ENCODE measurements at regions not wholly inside any gene's neighbourhood (a gene's known extent, or its start where the extent isn't known, plus 50 kb on each side); places are given as distances from the start of the nearest gene placed in this dataset.

DNA sequence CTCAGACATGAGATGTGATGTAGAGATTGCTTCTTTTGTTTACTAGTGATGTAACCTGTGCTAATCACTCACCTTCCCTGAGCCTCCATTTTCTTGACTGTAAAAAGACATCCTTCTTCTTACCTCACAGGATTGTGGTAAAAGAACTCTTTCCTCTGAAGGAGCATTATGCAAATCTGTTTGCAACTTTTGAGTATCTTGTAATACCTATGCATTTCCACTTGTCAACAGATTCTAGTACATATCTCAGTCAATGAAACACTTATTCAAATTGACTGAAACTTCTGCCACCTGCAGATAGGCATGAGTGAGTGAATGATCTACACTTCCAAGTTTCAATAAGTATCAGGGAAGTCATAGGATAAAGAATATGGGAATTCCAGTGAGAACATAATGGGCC lies 174.7 kb downstream of the HHIPL2 start:
- H3K9me3 ChIP-seq, result no peaks in the 10 kb centered on the region
- no peaks in the 10 kb centered on the region for H3K36me3 ChIP-seq (replicated peaks in 1 of 2; ENCODE audit: control insufficient read depth in 1 of 2, insufficient read depth in 2 of 2, low read length in 1 of 2)
- no peaks in the 10 kb centered on the region for H3K27me3 ChIP-seq (ENCODE audit: insufficient read depth)
- H3K4me1 ChIP-seq (ENCODE audit: control insufficient read depth in 1 of 2, insufficient read depth in 2 of 2, low read depth in 1 of 2, low read length in 1 of 2), result peaks cover 0 to 9% of the 10 kb centered on the region in 2 experiments; a peak in 3 of 4 replicates
- H3K9ac ChIP-seq, result no peak overlapping the region
- no peaks in the 10 kb centered on the region for H3K79me2 ChIP-seq (ENCODE audit: insufficient read depth)
- H3K4me2 ChIP-seq, result no peak overlapping the region
- no peak for DNase-seq
- ChIA-PET CTCF (no interaction called here), POLR2A (no interaction called here)
- H3K9me2 ChIP-seq, result no peaks in the 10 kb centered on the region
- no peak overlapping the region for H2AFZ ChIP-seq (ENCODE audit: low read depth)
- H3K4me3 ChIP-seq (ENCODE audit: low read depth in 2 of 2, low read length in 1 of 2), result no peak overlapping the region
- no peak for TF ChIP-seq EP300 (IDR thresholded peaks at IDR 0.05; ENCODE audit: borderline replicate concordance in 1 of 2, low read depth in 1 of 2, low read length in 1 of 2)
- TF ChIP-seq NFIC (IDR thresholded peaks at IDR 0.05; ENCODE audit: borderline replicate concordance), result no peak
- no peak for TF ChIP-seq CHD2 (IDR thresholded peaks at IDR 0.05; ENCODE audit: low read length, partially characterized antibody)
- no peak for TF ChIP-seq GATA2 (CRISPR knock-in tag; IDR thresholded peaks at IDR 0.05)
- TF ChIP-seq, protein P1, sequence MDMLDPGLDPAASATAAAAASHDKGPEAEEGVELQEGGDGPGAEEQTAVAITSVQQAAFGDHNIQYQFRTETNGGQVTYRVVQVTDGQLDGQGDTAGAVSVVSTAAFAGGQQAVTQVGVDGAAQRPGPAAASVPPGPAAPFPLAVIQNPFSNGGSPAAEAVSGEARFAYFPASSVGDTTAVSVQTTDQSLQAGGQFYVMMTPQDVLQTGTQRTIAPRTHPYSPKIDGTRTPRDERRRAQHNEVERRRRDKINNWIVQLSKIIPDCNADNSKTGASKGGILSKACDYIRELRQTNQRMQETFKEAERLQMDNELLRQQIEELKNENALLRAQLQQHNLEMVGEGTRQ (IDR thresholded peaks at IDR 0.05; ENCODE audit: borderline replicate concordance, low read depth, low read length), result no peak
- TF ChIP-seq FOXJ3 (CRISPR knock-in tag; IDR thresholded peaks at IDR 0.05), result no peak
- TF ChIP-seq, protein P2, sequence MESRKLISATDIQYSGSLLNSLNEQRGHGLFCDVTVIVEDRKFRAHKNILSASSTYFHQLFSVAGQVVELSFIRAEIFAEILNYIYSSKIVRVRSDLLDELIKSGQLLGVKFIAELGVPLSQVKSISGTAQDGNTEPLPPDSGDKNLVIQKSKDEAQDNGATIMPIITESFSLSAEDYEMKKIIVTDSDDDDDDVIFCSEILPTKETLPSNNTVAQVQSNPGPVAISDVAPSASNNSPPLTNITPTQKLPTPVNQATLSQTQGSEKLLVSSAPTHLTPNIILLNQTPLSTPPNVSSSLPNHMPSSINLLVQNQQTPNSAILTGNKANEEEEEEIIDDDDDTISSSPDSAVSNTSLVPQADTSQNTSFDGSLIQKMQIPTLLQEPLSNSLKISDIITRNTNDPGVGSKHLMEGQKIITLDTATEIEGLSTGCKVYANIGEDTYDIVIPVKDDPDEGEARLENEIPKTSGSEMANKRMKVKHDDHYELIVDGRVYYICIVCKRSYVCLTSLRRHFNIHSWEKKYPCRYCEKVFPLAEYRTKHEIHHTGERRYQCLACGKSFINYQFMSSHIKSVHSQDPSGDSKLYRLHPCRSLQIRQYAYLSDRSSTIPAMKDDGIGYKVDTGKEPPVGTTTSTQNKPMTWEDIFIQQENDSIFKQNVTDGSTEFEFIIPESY (IDR thresholded peaks at IDR 0.05; ENCODE audit: borderline replicate concordance, low read depth), result no peak
- no peak for TF ChIP-seq EZH2phosphoT487 (IDR thresholded peaks at IDR 0.05; ENCODE audit: borderline replicate concordance, low read depth)
- TF ChIP-seq RXRA (IDR thresholded peaks at IDR 0.05; ENCODE audit: borderline replicate concordance, low read depth), result no peak
- no peak for TF ChIP-seq TEAD4 (IDR thresholded peaks at IDR 0.05; ENCODE audit: borderline replicate concordance, insufficient read depth)
- no peak for TF ChIP-seq TCF12 (IDR thresholded peaks at IDR 0.05)
- no peak for TF ChIP-seq RCOR1 (IDR thresholded peaks at IDR 0.05; ENCODE audit: low read length)
- no peak for TF ChIP-seq JUND (IDR thresholded peaks at IDR 0.05)
- no peak for TF ChIP-seq MXI1 (IDR thresholded peaks at IDR 0.05; ENCODE audit: low read depth, low read length)
- TF ChIP-seq FOSL2 (IDR thresholded peaks at IDR 0.05; ENCODE audit: borderline replicate concordance, low read depth), result no peak
- no peak for TF ChIP-seq GABPA (IDR thresholded peaks at IDR 0.05; ENCODE audit: low read depth)
- TF ChIP-seq, protein P3, sequence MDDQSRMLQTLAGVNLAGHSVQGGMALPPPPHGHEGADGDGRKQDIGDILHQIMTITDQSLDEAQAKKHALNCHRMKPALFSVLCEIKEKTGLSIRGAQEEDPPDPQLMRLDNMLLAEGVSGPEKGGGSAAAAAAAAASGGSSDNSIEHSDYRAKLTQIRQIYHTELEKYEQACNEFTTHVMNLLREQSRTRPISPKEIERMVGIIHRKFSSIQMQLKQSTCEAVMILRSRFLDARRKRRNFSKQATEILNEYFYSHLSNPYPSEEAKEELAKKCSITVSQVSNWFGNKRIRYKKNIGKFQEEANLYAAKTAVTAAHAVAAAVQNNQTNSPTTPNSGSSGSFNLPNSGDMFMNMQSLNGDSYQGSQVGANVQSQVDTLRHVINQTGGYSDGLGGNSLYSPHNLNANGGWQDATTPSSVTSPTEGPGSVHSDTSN (IDR thresholded peaks at IDR 0.05), result no peak
- H4K20me1 ChIP-seq (ENCODE audit: insufficient read depth), result no peaks in the 10 kb centered on the region
- no peak overlapping the region for H3K27ac ChIP-seq (ENCODE audit: low read depth in 2 of 2, low read length in 1 of 2)
- no peaks in the 10 kb centered on the region for H3F3A ChIP-seq (replicated peaks; ENCODE audit: insufficient read depth)
